Suprapubic skin (tissue), 4 donors: ENCODE measurements at regions not wholly inside any gene's neighbourhood (a gene's known extent, or its start where the extent isn't known, plus 50 kb on each side); places are given as distances from the start of the nearest gene placed in this dataset.

Experiments
- DNase-seq, 2 donors: peaks; one replicate each; pipeline ENCODE4 v3.0.0-alpha.2; 2019; ENCODE audit warnings: low spot score in 2 of 2
- H3K27ac ChIP-seq: fragments of 200-600 bp; sonication (generic); one replicate; pipeline ENCODE4 v1.5.1; 2019
- H3K27me3 ChIP-seq: fragments of 200-600 bp; sonication (generic); one replicate; pipeline ENCODE4 v1.5.1; 2019
- H3K36me3 ChIP-seq: fragments of 200-600 bp; sonication (generic); one replicate; pipeline ENCODE4 v1.5.1; 2019
- H3K4me1 ChIP-seq: fragments of 200-600 bp; sonication (generic); one replicate; pipeline ENCODE4 v1.5.1; 2019
- H3K4me3 ChIP-seq: fragments of 200-600 bp; sonication (generic); one replicate; pipeline ENCODE4 v1.5.1; 2019; ENCODE audit warnings: mild to moderate bottlenecking
- H3K9me3 ChIP-seq: fragments of 200-600 bp; sonication (generic); one replicate; pipeline ENCODE4 v1.5.1; 2019
- EP300 ChIP-seq: sonication (generic); formaldehyde crosslinking; IDR thresholded peaks from one replicate; pipeline ENCODE4 v1.6.1; 2017; ENCODE audit warnings: antibody characterized with exemption
- POLR2A ChIP-seq, 2 donors: fragments of 450-650 bp; IDR thresholded peaks; one replicate each; pipeline ENCODE4 v1.6.1; 2017; ENCODE audit warnings: antibody characterized with exemption in 2 of 2, mild to moderate bottlenecking in 2 of 2, moderate library complexity in 2 of 2
- POLR2AphosphoS5 ChIP-seq, 3 donors: sonication (generic); formaldehyde crosslinking; IDR thresholded peaks; one replicate each; pipeline ENCODE4 v1.6.1; 2017; ENCODE audit warnings: antibody characterized with exemption in 3 of 3
- WGBS: methylation state at CpG from one replicate; pipeline ENCODE4 v1.1.5; 2018; 5-methylcytosine and 5-hydroxymethylcytosine counted together
- TF ChIP-seq, protein P1 (sequence below), 2 donors: fragments of 200-600 bp in 1 of 2; fragments of 450-650 bp in 1 of 2; sonication (generic) in 1 of 2; IDR thresholded peaks; one replicate each; pipeline ENCODE4 v1.5.1; 2016 to 2019; ENCODE audit warnings: antibody characterized with exemption in 2 of 2, mild to moderate bottlenecking in 1 of 2, moderate library complexity in 1 of 2

DNA sequence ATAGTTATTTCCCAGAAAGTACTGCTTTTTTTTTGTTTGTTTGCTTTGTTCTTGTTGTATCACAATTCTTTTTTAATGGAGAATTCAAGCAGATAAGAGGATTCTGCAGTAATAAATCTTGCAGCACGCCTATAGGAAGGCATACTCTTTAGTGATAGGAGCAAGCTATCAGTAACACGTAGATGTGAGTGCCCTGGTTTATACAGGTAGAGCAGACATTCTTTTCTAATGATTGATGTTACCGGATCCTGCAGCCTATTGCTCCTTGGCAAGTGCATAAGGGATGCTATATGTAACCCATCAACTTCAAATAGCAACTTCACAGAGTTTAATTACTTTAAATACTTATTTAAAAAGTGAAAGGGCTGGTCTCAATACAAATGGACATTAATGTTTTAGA, 834.2 kb upstream of the GCFC2 start:
- TF ChIP-seq POLR2AphosphoS5 (IDR thresholded peaks at IDR 0.05) (no peak), POLR2A (IDR thresholded peaks at IDR 0.05) (no peak), EP300 (no peak)
- TF ChIP-seq, protein P1, sequence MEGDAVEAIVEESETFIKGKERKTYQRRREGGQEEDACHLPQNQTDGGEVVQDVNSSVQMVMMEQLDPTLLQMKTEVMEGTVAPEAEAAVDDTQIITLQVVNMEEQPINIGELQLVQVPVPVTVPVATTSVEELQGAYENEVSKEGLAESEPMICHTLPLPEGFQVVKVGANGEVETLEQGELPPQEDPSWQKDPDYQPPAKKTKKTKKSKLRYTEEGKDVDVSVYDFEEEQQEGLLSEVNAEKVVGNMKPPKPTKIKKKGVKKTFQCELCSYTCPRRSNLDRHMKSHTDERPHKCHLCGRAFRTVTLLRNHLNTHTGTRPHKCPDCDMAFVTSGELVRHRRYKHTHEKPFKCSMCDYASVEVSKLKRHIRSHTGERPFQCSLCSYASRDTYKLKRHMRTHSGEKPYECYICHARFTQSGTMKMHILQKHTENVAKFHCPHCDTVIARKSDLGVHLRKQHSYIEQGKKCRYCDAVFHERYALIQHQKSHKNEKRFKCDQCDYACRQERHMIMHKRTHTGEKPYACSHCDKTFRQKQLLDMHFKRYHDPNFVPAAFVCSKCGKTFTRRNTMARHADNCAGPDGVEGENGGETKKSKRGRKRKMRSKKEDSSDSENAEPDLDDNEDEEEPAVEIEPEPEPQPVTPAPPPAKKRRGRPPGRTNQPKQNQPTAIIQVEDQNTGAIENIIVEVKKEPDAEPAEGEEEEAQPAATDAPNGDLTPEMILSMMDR (IDR thresholded peaks at IDR 0.05), result no peak
- Histone ChIP-seq H3K36me3 (no peaks in the 10 kb centered on the region), H3K27me3 (no peaks in the 10 kb centered on the region), H3K4me1 (no peaks in the 10 kb centered on the region), H3K27ac (no peak overlapping the region), H3K9me3 (no peaks in the 10 kb centered on the region), H3K4me3 (no peak overlapping the region)
- WGBS, result 41% methylated on average over 3 of the region's 3 CpGs
- DNase-seq, result no peak

DNA sequence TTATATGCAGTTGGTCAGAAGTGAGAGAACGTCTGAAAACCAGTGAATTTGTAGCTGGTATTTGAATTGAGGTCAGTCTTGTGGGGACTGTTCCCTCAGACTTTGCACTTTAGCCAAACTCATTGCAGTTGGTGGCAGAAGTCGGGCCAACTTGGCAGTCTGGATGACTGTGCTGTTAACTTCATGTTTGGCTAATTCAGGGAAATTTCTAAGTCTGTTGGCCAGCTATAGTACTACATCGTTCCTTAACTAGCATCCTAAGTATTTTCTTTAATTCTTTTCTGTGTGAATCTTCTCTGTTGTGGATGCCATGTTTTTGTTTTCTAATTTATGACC, 806.8 kb upstream of the GCFC2 start:
- H3K36me3 ChIP-seq, result no peaks in the 10 kb centered on the region
- DNase-seq, result no peak
- 70% methylated on average over 3 of the region's 3 CpGs for WGBS

DNA sequence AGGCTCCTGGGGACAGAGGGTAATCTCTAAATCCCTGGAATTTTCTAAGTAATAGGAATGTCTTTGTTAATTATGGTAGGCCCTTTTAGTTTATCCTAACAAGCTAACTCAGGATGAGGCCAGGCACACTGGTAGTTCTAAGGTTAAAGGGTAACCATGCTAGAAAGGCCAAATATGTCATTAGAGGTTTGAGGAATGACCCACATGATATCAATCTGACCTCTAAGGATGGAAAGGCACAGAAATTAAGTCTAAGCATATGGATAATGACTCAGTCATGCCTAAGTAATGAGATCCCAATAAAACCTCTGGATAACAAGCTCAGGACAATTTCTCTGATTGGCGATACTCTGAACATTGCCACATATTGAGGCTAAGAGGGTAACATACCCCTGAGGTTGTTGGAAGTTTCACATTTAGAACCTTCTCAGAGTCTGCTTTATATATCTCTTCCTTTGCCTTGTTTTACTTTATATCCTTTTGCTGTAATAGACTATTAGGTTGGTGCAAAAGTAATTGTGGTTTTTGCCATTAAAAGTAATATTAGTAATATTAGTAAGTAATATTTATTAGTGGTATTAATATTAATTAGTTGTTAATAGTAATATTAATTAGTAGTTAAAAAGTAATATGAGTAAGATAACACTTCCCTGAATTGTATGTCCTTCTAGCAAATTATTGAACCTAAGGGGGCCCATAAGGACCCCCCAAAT, 806.3 kb upstream of the GCFC2 start:
- 100% methylated on average over 1 of the region's 1 CpG for WGBS
- DNase-seq, result no peak
- Histone ChIP-seq H3K4me3 (no peak overlapping the region), H3K4me1 (no peaks in the 10 kb centered on the region), H3K27me3 (no peaks in the 10 kb centered on the region), H3K27ac (no peak overlapping the region), H3K36me3 (no peaks in the 10 kb centered on the region), H3K9me3 (no peaks in the 10 kb centered on the region)
- TF ChIP-seq POLR2A (IDR thresholded peaks at IDR 0.05) (no peak), EP300 (no peak), POLR2AphosphoS5 (IDR thresholded peaks at IDR 0.05) (no peak)
- TF ChIP-seq, protein P1 (IDR thresholded peaks at IDR 0.05), result no peak

More for the DNA sequence above, 806.8 kb upstream of the GCFC2 start:
- no peaks in the 10 kb centered on the region for H3K27me3 ChIP-seq
- H3K9me3 ChIP-seq, result no peaks in the 10 kb centered on the region
- TF ChIP-seq POLR2A (IDR thresholded peaks at IDR 0.05), result no peak
- TF ChIP-seq, protein P1 (IDR thresholded peaks at IDR 0.05), result no peak
- no peak for TF ChIP-seq EP300
- no peak for TF ChIP-seq POLR2AphosphoS5 (IDR thresholded peaks at IDR 0.05)
- no peaks in the 10 kb centered on the region for H3K4me1 ChIP-seq
- H3K4me3 ChIP-seq, result no peak overlapping the region
- no peak overlapping the region for H3K27ac ChIP-seq

DNA sequence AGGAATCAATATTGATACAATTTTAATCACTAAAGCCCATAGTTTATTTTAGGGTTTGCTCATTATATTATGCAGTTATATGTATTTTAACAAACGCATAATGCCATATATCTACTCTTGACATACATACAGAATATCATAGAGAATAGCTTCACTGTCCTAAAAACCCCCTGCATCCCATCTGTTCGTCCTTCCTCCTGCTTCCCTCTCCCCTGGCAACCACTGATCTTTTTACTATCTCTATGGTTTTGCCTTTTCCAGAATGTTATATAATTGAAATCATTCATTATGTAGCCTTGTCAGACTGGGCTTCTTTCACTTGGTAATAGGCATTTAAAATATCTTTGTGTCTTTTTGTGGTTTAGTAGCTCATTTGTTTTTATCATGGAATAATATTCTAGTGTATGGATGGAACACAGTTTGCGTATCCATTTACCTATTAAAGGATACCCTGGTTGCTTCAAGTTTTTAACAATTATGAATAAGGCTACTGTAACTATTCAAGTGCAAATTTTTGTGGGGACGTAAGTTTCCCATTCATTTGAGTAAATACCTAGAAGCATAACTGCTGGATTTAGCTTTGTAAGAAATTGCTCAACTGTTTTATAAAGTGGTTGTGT, 801.6 kb upstream of the GCFC2 start:
- no peak overlapping the region for H3K4me3 ChIP-seq
- TF ChIP-seq, protein P1 (IDR thresholded peaks at IDR 0.05), result no peak
- TF ChIP-seq POLR2A (IDR thresholded peaks at IDR 0.05) (no peak), EP300 (no peak), POLR2AphosphoS5 (IDR thresholded peaks at IDR 0.05) (no peak)
- 66% methylated on average over 4 of the region's 4 CpGs for WGBS
- H3K4me1 ChIP-seq, result no peaks in the 10 kb centered on the region
- no peaks in the 10 kb centered on the region for H3K36me3 ChIP-seq
- no peaks in the 10 kb centered on the region for H3K9me3 ChIP-seq
- DNase-seq, result no peak
- no peaks in the 10 kb centered on the region for H3K27me3 ChIP-seq
- H3K27ac ChIP-seq, result no peak overlapping the region

DNA sequence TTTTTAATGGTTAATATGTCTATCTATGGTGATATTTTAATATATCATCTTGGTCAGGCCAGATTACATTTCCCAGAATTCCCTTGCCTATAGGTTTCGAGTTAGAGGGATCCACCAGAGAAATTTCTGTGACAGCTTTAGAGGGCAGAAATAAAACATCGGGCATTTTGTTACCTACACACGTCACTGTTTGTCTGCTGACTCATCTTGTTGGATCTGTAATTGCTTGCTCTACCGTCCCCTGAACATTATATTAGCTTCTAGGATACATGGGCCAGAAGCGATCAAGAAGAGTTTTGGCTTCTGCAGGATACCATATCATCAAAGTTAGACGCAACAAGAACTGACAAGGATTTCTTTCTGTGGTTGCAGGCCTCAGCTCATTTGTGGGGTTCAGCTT, 795.8 kb upstream of the GCFC2 start:
- no peak for DNase-seq
- TF ChIP-seq EP300 (no peak), POLR2AphosphoS5 (IDR thresholded peaks at IDR 0.05) (no peak), POLR2A (IDR thresholded peaks at IDR 0.05) (no peak)
- TF ChIP-seq, protein P1 (IDR thresholded peaks at IDR 0.05), result no peak
- WGBS, result 75% methylated on average over 6 of the region's 6 CpGs
- Histone ChIP-seq H3K9me3 (no peaks in the 10 kb centered on the region), H3K27ac (no peak overlapping the region), H3K4me1 (no peaks in the 10 kb centered on the region), H3K27me3 (no peaks in the 10 kb centered on the region), H3K36me3 (no peaks in the 10 kb centered on the region), H3K4me3 (no peak overlapping the region)
